ENCODE measurements at regions not wholly inside any gene's neighbourhood (a gene's known extent, or its start where the extent isn't known, plus 50 kb on each side); places are given as distances from the start of the nearest gene placed in this dataset.
"Not testable (repeated sequence)": the region's sequence is repeated elsewhere in the genome, so short reads cannot be mapped to it uniquely, and the experiment has no call there.

DNA sequence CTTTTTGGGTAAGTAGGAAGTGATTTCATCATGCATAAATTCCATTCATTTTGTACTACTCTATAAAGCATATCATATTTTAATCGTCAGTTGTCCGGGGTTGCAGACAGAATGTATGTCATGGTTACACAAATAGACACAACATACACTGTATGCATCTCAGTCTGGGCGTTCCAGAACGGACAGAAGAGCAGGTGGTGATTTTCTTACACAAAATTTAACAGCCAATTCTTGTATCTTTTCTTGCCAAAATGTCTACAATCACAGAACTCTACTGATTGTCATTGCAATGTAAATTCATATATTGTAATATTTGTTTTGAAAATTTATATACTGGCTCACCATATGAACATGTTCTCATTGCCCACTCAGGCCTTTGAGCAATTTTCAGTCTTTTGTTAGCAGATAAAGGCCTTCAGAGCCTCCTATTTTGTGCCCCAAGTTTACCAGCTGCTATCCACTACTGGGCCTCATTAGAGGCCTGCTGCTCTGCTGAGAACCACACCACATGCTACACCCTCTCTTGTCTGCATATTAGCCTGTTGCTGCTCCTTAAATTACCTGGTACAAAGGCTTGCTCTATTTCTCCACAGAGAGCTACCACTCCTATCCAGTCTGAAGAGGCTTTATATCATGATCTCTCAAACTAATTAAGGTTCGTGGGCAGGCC, 61.5 kb downstream of the PRDM13 start:
- H3K27ac ChIP-seq: no peak overlapping the region
- in situ Hi-C loops (cut with HindIII; ENCODE audit: low pct_ligation_motif_present, low sequenced_read_pairs): no loop called here
- DNase-seq: no peak
- TF ChIP-seq, protein P1, sequence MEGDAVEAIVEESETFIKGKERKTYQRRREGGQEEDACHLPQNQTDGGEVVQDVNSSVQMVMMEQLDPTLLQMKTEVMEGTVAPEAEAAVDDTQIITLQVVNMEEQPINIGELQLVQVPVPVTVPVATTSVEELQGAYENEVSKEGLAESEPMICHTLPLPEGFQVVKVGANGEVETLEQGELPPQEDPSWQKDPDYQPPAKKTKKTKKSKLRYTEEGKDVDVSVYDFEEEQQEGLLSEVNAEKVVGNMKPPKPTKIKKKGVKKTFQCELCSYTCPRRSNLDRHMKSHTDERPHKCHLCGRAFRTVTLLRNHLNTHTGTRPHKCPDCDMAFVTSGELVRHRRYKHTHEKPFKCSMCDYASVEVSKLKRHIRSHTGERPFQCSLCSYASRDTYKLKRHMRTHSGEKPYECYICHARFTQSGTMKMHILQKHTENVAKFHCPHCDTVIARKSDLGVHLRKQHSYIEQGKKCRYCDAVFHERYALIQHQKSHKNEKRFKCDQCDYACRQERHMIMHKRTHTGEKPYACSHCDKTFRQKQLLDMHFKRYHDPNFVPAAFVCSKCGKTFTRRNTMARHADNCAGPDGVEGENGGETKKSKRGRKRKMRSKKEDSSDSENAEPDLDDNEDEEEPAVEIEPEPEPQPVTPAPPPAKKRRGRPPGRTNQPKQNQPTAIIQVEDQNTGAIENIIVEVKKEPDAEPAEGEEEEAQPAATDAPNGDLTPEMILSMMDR (IDR thresholded peaks at IDR 0.05; ENCODE audit: low read depth, low read length, missing control alignments): no peak
- no peaks in the 10 kb centered on the region for H3K27me3 ChIP-seq (replicated peaks)
- no peak overlapping the region for H3K4me3 ChIP-seq (ENCODE audit: low read depth, low read length)
- no peaks in the 10 kb centered on the region for H3K36me3 ChIP-seq (replicated peaks)

DNA sequence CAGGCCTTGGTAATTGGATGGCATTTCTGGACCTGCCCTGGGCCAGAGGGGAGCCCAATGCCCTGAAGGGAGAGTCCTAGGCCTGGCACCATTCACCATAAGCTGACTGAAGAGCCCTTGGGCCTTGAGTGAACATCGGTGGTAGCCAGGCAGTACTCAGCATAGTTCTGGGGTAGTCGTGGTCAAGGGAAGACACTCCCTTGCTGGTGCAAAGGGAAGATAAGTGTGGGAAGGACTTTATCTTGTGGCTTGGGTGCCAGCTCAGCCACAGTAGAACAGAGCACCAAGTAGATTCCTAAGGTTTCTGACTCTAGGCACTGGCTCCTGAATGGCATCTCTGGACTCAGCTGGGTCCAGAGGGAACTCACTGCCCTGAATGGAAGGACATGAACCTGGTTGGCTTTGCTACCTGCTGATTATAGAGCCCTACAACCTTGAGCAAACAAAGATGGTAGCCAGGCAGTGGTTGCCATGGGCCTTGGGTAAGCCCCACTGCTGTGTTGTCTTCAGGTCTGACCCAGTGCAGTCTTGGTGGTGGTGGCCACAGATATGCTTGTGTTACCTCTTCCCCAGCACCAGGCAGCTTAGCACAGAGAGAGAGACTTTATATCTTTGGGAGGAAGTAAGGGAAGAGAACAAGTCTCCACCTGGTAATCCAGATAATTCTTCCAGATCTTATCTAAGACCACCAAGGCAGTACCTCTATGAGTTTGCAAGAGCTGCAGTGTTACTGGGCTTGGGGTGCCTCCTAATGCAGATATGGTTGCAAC, 83.5 kb downstream of the PRDM13 start:
- Histone ChIP-seq H3K27ac (no peak overlapping the region), H3K4me3 (ENCODE audit: low read depth, low read length) (no peak overlapping the region), H3K27me3 (replicated peaks) (no peaks in the 10 kb centered on the region), H3K36me3 (replicated peaks) (no peaks in the 10 kb centered on the region)
- in situ Hi-C loops (cut with HindIII; ENCODE audit: low pct_ligation_motif_present, low sequenced_read_pairs): no loop called here
- TF ChIP-seq, protein P1 (IDR thresholded peaks at IDR 0.05; ENCODE audit: low read depth, low read length, missing control alignments): no peak
- no peak for DNase-seq

GRCh38 chr6:99702287-99702686, 95.7 kb downstream of the PRDM13 start:
- H3K36me3 ChIP-seq (replicated peaks); in situ Hi-C loops (cut with HindIII; ENCODE audit: low pct_ligation_motif_present, low sequenced_read_pairs); DNase-seq; H3K27me3 ChIP-seq (replicated peaks); H3K4me3 ChIP-seq (ENCODE audit: low read depth, low read length); H3K27ac ChIP-seq: not testable (repeated sequence)

DNA sequence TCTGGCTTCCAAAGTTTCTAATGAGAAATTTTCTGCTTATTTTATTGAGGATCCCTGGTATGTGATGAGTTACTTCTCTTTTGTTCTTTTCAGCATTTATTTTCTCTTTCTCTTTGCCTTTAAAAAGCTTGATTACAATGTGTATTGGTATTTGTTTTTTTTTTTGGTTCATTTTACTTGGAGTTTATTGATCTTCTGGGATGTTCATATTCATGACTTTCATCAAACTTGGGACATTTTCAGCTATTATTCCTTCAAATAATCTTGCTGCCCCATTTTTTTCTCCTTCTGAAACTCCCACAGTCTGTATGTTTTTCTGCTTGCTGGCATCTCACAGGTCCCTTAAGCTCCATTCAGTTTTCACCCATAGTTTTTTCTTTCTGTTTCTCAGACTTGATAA, 102.4 kb downstream of the PRDM13 start:
- no peak overlapping the region for H3K27ac ChIP-seq
- TF ChIP-seq, protein P1 (IDR thresholded peaks at IDR 0.05; ENCODE audit: low read depth, low read length, missing control alignments): no peak
- in situ Hi-C loops (cut with HindIII; ENCODE audit: low pct_ligation_motif_present, low sequenced_read_pairs): no loop called here
- H3K36me3 ChIP-seq (replicated peaks): no peaks in the 10 kb centered on the region
- no peak for DNase-seq
- H3K27me3 ChIP-seq (replicated peaks): no peaks in the 10 kb centered on the region
- H3K4me3 ChIP-seq (ENCODE audit: low read depth, low read length): no peak overlapping the region

- TF ChIP-seq, protein P1 (IDR thresholded peaks at IDR 0.05; ENCODE audit: low read depth, low read length, missing control alignments): no peak
- H3K36me3 ChIP-seq (replicated peaks): no peaks in the 10 kb centered on the region
- no peak overlapping the region for H3K4me3 ChIP-seq (ENCODE audit: low read depth, low read length)
- in situ Hi-C loops (cut with HindIII; ENCODE audit: low pct_ligation_motif_present, low sequenced_read_pairs): no loop called here
- DNase-seq: no peak
- no peak overlapping the region for H3K27ac ChIP-seq
- H3K27me3 ChIP-seq (replicated peaks): no peaks in the 10 kb centered on the region
These were observed 104.7 kb downstream of the PRDM13 start for GRCh38 chr6:99711302-99711701.

GRCh38 chr6:99711925-99712324, 105.3 kb downstream of the PRDM13 start:
- no peak for DNase-seq
- in situ Hi-C loops (cut with HindIII; ENCODE audit: low pct_ligation_motif_present, low sequenced_read_pairs): no loop called here
- TF ChIP-seq, protein P1 (IDR thresholded peaks at IDR 0.05; ENCODE audit: low read depth, low read length, missing control alignments): no peak
- no peaks in the 10 kb centered on the region for H3K27me3 ChIP-seq (replicated peaks)
- no peak overlapping the region for H3K4me3 ChIP-seq (ENCODE audit: low read depth, low read length)
- no peaks in the 10 kb centered on the region for H3K36me3 ChIP-seq (replicated peaks)
- no peak overlapping the region for H3K27ac ChIP-seq

All from brain microvascular endothelial cell (primary cell).